MM.1S (cell line): ENCODE measurements at regions not wholly inside any gene's neighbourhood (a gene's known extent, or its start where the extent isn't known, plus 50 kb on each side); places are given as distances from the start of the nearest gene placed in this dataset.

Experiments used
- DNase-seq: peaks from one replicate; pipeline ENCODE4 v3.0.0-alpha.2; 2015
- H2AFZ ChIP-seq: fragments of 300-600 bp; sonication (generic); 2 replicates; pipeline ENCODE4 v1.6.0; 2016; ENCODE audit warnings: antibody characterized with exemption, low read length
- H3F3A ChIP-seq: fragments of 300-600 bp; sonication (generic); 2 replicates; pipeline ENCODE4 v1.6.1; 2016; ENCODE audit warnings: mild to moderate bottlenecking, antibody characterized with exemption, low read length, moderate library complexity, mixed read lengths; ENCODE audit not compliant: insufficient read depth
- H3K27ac ChIP-seq: fragments of 300-600 bp; sonication (generic); 2 replicates; pipeline ENCODE4 v1.5.1; 2016; ENCODE audit warnings: mild to moderate bottlenecking, low read length
- H3K27me3 ChIP-seq: fragments of 300-600 bp; sonication (generic); replicated peaks from 2 replicates; pipeline ENCODE4 v1.6.0; 2016; ENCODE audit warnings: low read length; ENCODE audit not compliant: insufficient read depth
- H3K36me3 ChIP-seq: fragments of 300-600 bp; sonication (generic); replicated peaks from 2 replicates; pipeline ENCODE4 v1.6.1; 2016; ENCODE audit warnings: mild to moderate bottlenecking, low read length, mixed read lengths; ENCODE audit not compliant: insufficient read depth
- H3K4me1 ChIP-seq: fragments of 300-600 bp; sonication (generic); 2 replicates; pipeline ENCODE4 v1.6.1; 2016; ENCODE audit warnings: low read length, mixed read lengths
- H3K4me2 ChIP-seq: fragments of 300-600 bp; sonication (generic); 2 replicates; pipeline ENCODE4 v1.6.0; 2016; ENCODE audit warnings: low read depth, low read length
- H3K4me3 ChIP-seq: fragments of 300-600 bp; sonication (generic); 2 replicates; pipeline ENCODE4 v1.5.1; 2016; ENCODE audit warnings: low read length, mixed read lengths
- H3K79me2 ChIP-seq: fragments of 300-600 bp; sonication (generic); 2 replicates; pipeline ENCODE4 v1.6.1; 2016; ENCODE audit warnings: mixed run types, low read length, mixed read lengths
- H3K9ac ChIP-seq: fragments of 300-600 bp; sonication (generic); 2 replicates; pipeline ENCODE4 v1.6.1; 2016; ENCODE audit warnings: low read length, mixed read lengths
- H3K9me2 ChIP-seq: fragments of 300-600 bp; sonication (generic); replicated peaks from 2 replicates; pipeline ENCODE4 v1.6.1; 2016; ENCODE audit warnings: mild to moderate bottlenecking, low read length, mixed read lengths; ENCODE audit not compliant: insufficient read depth
- H3K9me3 ChIP-seq: fragments of 300-600 bp; sonication (generic); replicated peaks from 2 replicates; pipeline ENCODE4 v1.6.1; 2016; ENCODE audit warnings: mild to moderate bottlenecking, low read length, mixed read lengths; ENCODE audit not compliant: insufficient read depth
- H4K20me1 ChIP-seq: fragments of 300-600 bp; sonication (generic); 2 replicates; pipeline ENCODE4 v1.6.1; 2016; ENCODE audit warnings: mild to moderate bottlenecking, low read length, moderate library complexity, mixed read lengths; ENCODE audit not compliant: insufficient read depth
- EZH2 ChIP-seq: fragments of 300-600 bp; sonication (generic); optimal IDR thresholded peaks from 2 replicates; pipeline ENCODE3; 2017; ENCODE audit warnings: low read depth, mild to moderate bottlenecking, antibody characterized with exemption, low read length, mixed read lengths
- EZH2phosphoT487 ChIP-seq: fragments of 300-600 bp; sonication (generic); IDR thresholded peaks from 2 replicates; pipeline ENCODE4 v1.6.1; 2018; ENCODE audit warnings: antibody characterized with exemption, low read length
- TF ChIP-seq, protein P1 (sequence below): fragments of 300-600 bp; sonication (generic); IDR thresholded peaks from 2 replicates; pipeline ENCODE4 v1.5.1; 2016; ENCODE audit warnings: antibody characterized with exemption, low read length, mixed read lengths

DNA sequence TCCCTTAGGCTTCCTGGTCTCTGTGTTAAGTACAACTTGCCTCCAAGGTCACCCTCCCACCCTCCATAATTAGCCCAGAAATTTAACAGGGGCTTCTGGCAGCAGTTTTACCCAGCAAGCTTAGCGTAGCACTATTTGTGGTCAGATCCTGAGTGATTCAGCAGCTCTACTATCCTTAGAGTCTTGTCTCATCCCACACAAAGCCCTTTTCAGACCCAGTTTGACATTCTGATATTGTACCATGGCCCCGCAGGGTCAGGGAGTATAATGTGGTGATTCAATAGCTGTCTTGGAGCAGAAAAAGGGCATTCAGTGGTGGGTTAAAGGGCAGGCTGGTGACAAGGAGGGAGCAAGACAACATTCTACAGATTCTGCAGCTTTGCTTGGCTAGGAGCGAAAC lies 153.8 kb upstream of the DDHD1 start:
- TF ChIP-seq EZH2phosphoT487 (no peak), EZH2 (no peak)
- TF ChIP-seq, protein P1, sequence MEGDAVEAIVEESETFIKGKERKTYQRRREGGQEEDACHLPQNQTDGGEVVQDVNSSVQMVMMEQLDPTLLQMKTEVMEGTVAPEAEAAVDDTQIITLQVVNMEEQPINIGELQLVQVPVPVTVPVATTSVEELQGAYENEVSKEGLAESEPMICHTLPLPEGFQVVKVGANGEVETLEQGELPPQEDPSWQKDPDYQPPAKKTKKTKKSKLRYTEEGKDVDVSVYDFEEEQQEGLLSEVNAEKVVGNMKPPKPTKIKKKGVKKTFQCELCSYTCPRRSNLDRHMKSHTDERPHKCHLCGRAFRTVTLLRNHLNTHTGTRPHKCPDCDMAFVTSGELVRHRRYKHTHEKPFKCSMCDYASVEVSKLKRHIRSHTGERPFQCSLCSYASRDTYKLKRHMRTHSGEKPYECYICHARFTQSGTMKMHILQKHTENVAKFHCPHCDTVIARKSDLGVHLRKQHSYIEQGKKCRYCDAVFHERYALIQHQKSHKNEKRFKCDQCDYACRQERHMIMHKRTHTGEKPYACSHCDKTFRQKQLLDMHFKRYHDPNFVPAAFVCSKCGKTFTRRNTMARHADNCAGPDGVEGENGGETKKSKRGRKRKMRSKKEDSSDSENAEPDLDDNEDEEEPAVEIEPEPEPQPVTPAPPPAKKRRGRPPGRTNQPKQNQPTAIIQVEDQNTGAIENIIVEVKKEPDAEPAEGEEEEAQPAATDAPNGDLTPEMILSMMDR: no peak
- no peak for DNase-seq

DNA sequence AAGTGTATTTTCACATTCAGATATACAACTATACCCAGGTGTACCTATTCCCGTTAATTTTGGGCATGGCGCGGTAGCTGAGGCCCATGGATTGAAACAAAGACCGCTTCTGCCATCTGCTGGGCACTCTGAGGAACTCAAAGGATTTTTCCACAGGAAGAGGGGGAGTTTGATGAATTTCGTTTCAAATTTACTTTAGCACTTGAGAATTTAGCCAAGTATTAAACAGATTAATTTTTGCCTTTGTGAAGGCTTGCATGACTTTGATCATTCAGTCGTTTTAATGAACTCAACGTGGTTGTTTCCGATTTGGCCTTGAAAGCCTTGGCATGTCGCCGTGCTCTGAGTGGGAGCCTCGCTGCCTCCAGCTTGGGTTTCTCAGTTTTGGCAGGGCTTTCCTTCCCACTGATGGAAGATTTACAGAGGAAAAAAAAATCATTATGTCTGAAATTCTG lies 153.2 kb upstream of the DDHD1 start:
- no peak overlapping the region for H3K27ac ChIP-seq
- H3K79me2 ChIP-seq: no peaks in the 10 kb centered on the region
- no peak overlapping the region; the same call in 1 of the 2 replicates for H3K4me3 ChIP-seq
- no peak for TF ChIP-seq EZH2phosphoT487
- TF ChIP-seq, protein P1: peak; percentile 53
- TF ChIP-seq EZH2: no peak
- H3K27me3 ChIP-seq: no peaks in the 10 kb centered on the region
- no peaks in the 10 kb centered on the region for H3K36me3 ChIP-seq
- H3K9ac ChIP-seq: no peak overlapping the region
- no peaks in the 10 kb centered on the region for H3K9me3 ChIP-seq
- DNase-seq: peak; percentile 18
- H3K9me2 ChIP-seq: no peaks in the 10 kb centered on the region
- no peak overlapping the region for H2AFZ ChIP-seq
- no peaks in the 10 kb centered on the region for H3K4me1 ChIP-seq
- H3K4me2 ChIP-seq: peak overlapping the region; percentile 18; the same call in 1 of the 2 replicates
- no peaks in the 10 kb centered on the region for H3F3A ChIP-seq
- no peaks in the 10 kb centered on the region for H4K20me1 ChIP-seq

More for the DNA sequence above, 153.8 kb upstream of the DDHD1 start:
- Histone ChIP-seq H3K9me3 (no peaks in the 10 kb centered on the region), H3K27ac (no peak overlapping the region), H3K4me3 (no peak overlapping the region), H3K9ac (no peak overlapping the region), H3K9me2 (no peaks in the 10 kb centered on the region), H3K79me2 (no peaks in the 10 kb centered on the region), H3F3A (no peaks in the 10 kb centered on the region), H3K4me1 (no peaks in the 10 kb centered on the region), H3K4me2 (no peak overlapping the region), H3K36me3 (no peaks in the 10 kb centered on the region), H2AFZ (no peak overlapping the region), H4K20me1 (no peaks in the 10 kb centered on the region), H3K27me3 (no peaks in the 10 kb centered on the region)

DNA sequence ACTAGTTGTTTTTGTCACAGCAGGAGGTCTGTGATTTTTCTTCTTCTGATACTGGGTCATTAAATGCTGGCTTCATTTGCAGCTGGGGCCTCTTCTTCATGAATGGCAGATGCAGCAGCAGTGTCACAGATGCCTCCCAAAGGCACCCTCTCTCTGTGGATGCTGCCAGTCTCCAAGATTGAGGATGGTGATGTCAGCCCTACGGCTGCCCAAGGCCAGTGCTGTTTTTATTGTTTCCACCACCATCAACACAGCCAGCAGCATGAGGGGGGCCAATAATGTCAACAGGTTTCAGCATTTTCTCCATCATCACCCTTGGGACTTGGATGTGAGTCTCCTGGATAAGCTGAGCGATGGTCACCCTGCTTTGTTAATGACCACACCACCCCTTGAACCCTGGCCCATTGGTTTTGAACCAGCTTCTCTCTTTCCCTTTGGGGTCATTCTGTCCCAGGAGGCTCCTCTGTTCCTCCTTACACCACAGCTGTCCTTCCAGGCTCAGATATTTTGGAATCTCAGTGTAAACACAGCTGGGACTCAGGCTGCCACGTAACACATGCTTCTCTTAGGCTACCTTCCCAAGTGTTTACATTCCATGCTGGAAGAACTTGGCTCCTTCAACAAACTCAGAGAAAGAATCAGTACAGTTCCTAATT lies 151.7 kb upstream of the DDHD1 start:
- DNase-seq: no peak
- Histone ChIP-seq H3K4me3 (no peak overlapping the region), H3K79me2 (no peaks in the 10 kb centered on the region), H3K4me1 (no peaks in the 10 kb centered on the region), H3K27ac (no peak overlapping the region), H3K9me3 (no peaks in the 10 kb centered on the region), H3K27me3 (no peaks in the 10 kb centered on the region), H3K9me2 (no peaks in the 10 kb centered on the region), H2AFZ (no peak overlapping the region), H4K20me1 (no peaks in the 10 kb centered on the region), H3K36me3 (no peaks in the 10 kb centered on the region), H3K9ac (no peak overlapping the region), H3F3A (no peaks in the 10 kb centered on the region), H3K4me2 (no peak overlapping the region)
- TF ChIP-seq, protein P1: no peak
- TF ChIP-seq EZH2 (no peak), EZH2phosphoT487 (no peak)
